ENCODE measurements at regions not wholly inside any gene's neighbourhood (a gene's known extent, or its start where the extent isn't known, plus 50 kb on each side); places are given as distances from the start of the nearest gene placed in this dataset.

DNA sequence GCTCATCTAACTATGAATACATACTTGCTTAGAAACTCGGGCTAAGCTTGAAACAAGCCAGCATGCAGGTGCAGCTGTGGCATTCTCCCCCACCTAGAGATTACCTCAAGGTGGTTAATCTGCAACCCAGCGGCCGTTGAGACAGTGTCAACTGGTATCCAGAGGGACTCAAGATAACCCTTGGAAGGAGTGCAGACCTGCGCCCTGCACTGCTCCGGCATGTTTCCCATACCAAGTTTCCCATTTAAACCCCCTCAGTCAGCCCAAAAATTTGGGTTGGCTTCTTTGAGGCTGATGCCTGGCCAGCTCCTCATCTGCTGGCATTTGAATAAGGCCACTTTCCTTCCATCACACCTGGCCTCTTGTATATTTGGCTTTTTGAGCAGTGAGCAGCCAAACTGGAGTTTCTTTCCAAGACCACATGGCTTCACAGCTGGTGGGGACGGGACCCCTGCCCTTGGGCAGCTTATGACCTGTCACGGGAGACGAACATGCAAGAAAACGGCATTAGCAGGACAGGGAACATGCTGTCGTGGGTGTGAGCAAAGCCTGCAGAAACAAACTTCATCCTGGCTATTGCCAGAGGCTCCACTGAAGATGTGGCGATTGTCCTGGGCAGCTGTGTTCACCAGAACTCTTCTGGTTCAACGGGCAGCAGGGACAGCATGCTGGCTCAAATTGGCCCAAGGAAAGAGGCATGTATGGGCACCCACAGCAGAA lies 98.2 kb downstream of the PLXNA1 start:
- TF ChIP-seq JUND (IDR thresholded peaks at IDR 0.05) (no peak), RXRA (IDR thresholded peaks at IDR 0.05) (no peak), YY1 (IDR thresholded peaks at IDR 0.05) (no peak), SP1 (IDR thresholded peaks at IDR 0.05) (no peak), FOXA1 (IDR thresholded peaks at IDR 0.05) (no peak), TAF1 (conservative IDR thresholded peaks at IDR 0.05) (no peak), RAD21 (IDR thresholded peaks at IDR 0.05) (no peak), HNF4G (IDR thresholded peaks at IDR 0.05) (no peak)
- TF ChIP-seq, protein P1, sequence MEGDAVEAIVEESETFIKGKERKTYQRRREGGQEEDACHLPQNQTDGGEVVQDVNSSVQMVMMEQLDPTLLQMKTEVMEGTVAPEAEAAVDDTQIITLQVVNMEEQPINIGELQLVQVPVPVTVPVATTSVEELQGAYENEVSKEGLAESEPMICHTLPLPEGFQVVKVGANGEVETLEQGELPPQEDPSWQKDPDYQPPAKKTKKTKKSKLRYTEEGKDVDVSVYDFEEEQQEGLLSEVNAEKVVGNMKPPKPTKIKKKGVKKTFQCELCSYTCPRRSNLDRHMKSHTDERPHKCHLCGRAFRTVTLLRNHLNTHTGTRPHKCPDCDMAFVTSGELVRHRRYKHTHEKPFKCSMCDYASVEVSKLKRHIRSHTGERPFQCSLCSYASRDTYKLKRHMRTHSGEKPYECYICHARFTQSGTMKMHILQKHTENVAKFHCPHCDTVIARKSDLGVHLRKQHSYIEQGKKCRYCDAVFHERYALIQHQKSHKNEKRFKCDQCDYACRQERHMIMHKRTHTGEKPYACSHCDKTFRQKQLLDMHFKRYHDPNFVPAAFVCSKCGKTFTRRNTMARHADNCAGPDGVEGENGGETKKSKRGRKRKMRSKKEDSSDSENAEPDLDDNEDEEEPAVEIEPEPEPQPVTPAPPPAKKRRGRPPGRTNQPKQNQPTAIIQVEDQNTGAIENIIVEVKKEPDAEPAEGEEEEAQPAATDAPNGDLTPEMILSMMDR (IDR thresholded peaks at IDR 0.05; ENCODE audit: low read depth, low read length, missing input control) = no peak
- TF ChIP-seq, protein P2, sequence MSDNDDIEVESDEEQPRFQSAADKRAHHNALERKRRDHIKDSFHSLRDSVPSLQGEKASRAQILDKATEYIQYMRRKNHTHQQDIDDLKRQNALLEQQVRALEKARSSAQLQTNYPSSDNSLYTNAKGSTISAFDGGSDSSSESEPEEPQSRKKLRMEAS (IDR thresholded peaks at IDR 0.05) = no peak
